ENCODE measurements at regions not wholly inside any gene's neighbourhood (a gene's known extent, or its start where the extent isn't known, plus 50 kb on each side); places are given as distances from the start of the nearest gene placed in this dataset.
A peak's percentile ranks its signal among the peaks of the same experiment; 100 is the strongest.

DNA sequence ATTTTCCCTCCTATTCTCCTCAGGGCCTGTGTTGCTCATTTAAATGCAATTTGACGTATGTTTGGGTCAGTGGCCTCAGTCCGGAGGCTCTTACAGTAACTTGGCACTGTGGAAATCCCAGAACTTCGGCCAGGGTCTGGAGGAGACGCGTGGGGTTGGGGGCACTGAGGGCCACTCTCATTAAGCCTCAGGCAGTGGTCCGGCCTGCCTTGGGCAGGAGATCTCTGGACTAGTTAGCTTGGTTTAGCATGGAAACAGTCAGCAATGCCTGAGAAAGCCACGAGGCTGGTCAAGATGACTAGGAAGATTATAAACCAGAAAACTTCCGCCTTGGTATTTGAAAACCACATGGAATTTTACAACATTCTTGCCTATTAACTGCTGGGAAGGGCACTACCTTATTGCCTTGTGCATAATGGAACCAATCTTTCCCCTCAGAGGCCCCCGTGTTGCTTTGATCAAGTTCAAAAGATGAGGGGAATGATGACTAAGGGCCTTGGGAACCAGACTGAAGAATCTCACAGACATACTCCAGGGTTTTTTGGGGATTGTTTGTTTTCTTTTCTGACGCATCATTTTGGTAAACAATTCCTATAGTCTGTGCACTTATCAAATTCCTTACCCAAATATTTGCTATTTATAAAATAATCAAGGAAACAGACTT, 206.0 kb upstream of the PREP start:
- ChIA-PET POLR2A (no interaction called here), CTCF (interaction anchor here (1.2 kb wide), 1 partner anchor 88 kb away, joined by 3 read pairs; no protein-coding TSS in a partner anchor)
- Mint-ChIP-seq H3K9me3 (ENCODE audit: insufficient read depth) (peaks cover 6% of the 10 kb centered on the region), H3K27ac (no peak overlapping the region), H3K4me1 (ENCODE audit: low read depth) (peaks cover 6% of the 10 kb centered on the region), H3K27me3 (ENCODE audit: low read depth) (peaks cover 14% of the 10 kb centered on the region), H3K36me3 (ENCODE audit: low read depth) (no peaks in the 10 kb centered on the region), H3K4me3 (no peak overlapping the region)
- ATAC-seq (no peak), DNase-seq (no peak)

GRCh38 chr6:105607636-105608621, 205.0 kb upstream of the PREP start:
- peaks cover 6% of the 10 kb centered on the region for H3K9me3 Mint-ChIP-seq (ENCODE audit: insufficient read depth)
- no peak overlapping the region for H3K4me3 Mint-ChIP-seq
- H3K27me3 Mint-ChIP-seq (ENCODE audit: low read depth) = peaks cover 13% of the 10 kb centered on the region
- H3K36me3 Mint-ChIP-seq (ENCODE audit: low read depth) = no peaks in the 10 kb centered on the region
- no peak for DNase-seq
- POLR2A ChIA-PET = no interaction called here
- no peak for ATAC-seq
- CTCF ChIA-PET = interaction anchor here (1.2 kb wide), 1 partner anchor 87 kb away, joined by 3 read pairs; no protein-coding TSS in a partner anchor
- H3K27ac Mint-ChIP-seq = no peak overlapping the region
- H3K4me1 Mint-ChIP-seq (ENCODE audit: low read depth) = peaks cover 6% of the 10 kb centered on the region

GRCh38 chr6:105606831-105607463, 204.1 kb upstream of the PREP start:
- POLR2A ChIA-PET = no interaction called here
- no peak overlapping the region for H3K27ac Mint-ChIP-seq

DNA sequence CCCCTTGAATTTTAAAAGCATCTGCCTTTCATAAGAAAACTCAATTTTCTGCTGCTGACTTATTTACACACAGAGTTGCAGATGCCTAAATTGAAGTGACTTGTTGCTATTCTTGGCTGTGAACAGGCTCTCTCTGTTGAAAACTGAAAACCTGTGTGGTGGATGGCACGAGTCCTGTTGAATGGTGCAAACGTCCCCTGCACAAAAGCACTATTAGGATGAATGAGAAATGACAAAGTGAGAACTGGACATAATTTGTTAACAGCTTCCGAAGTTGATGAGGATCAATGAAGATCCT, 201.7 kb upstream of the PREP start:
- H3K4me1 Mint-ChIP-seq (ENCODE audit: low read depth) = peaks cover 9% of the 10 kb centered on the region
- no peak for ATAC-seq
- H3K27ac Mint-ChIP-seq = no peak overlapping the region
- ChIA-PET POLR2A (no interaction called here), CTCF (no interaction called here)
- H3K9me3 Mint-ChIP-seq (ENCODE audit: insufficient read depth) = peaks cover 6% of the 10 kb centered on the region
- H3K27me3 Mint-ChIP-seq (ENCODE audit: low read depth) = peaks cover 6% of the 10 kb centered on the region
- no peak for DNase-seq
- H3K4me3 Mint-ChIP-seq = no peak overlapping the region
- no peaks in the 10 kb centered on the region for H3K36me3 Mint-ChIP-seq (ENCODE audit: low read depth)

More at GRCh38 chr6:105606831-105607463, 204.1 kb upstream of the PREP start:
- H3K9me3 Mint-ChIP-seq (ENCODE audit: insufficient read depth) = peaks cover 6% of the 10 kb centered on the region
- DNase-seq (no peak), ATAC-seq (no peak)
- no peaks in the 10 kb centered on the region for H3K36me3 Mint-ChIP-seq (ENCODE audit: low read depth)
- H3K4me3 Mint-ChIP-seq = no peak overlapping the region
- peaks cover 9% of the 10 kb centered on the region for H3K27me3 Mint-ChIP-seq (ENCODE audit: low read depth)
- CTCF ChIA-PET = no interaction called here
- peaks cover 6% of the 10 kb centered on the region for H3K4me1 Mint-ChIP-seq (ENCODE audit: low read depth)

- Mint-ChIP-seq H3K9me3 (ENCODE audit: insufficient read depth) (peaks cover under 1% of the 10 kb centered on the region), H3K4me3 (no peak overlapping the region), H3K27ac (no peak overlapping the region), H3K27me3 (ENCODE audit: low read depth) (peaks cover 6% of the 10 kb centered on the region), H3K36me3 (ENCODE audit: low read depth) (no peaks in the 10 kb centered on the region), H3K4me1 (ENCODE audit: low read depth) (peaks cover 5% of the 10 kb centered on the region)
- ATAC-seq (no peak), DNase-seq (no peak)
- ChIA-PET CTCF (no interaction called here), POLR2A (no interaction called here)
Observed at GRCh38 chr6:105603788-105604586, 201.1 kb upstream of the PREP start.

GRCh38 chr6:105601541-105602236, 198.8 kb upstream of the PREP start:
- H3K36me3 Mint-ChIP-seq (ENCODE audit: low read depth) = no peaks in the 10 kb centered on the region
- peaks cover 1% of the 10 kb centered on the region for H3K27me3 Mint-ChIP-seq (ENCODE audit: low read depth)
- DNase-seq = no peak
- no peak for ATAC-seq
- H3K9me3 Mint-ChIP-seq (ENCODE audit: insufficient read depth) = no peaks in the 10 kb centered on the region
- H3K4me1 Mint-ChIP-seq (ENCODE audit: low read depth) = peaks cover 5% of the 10 kb centered on the region
- peak overlapping the region; percentile 70 for H3K27ac Mint-ChIP-seq
- ChIA-PET CTCF (interaction anchor here (1.0 kb wide), 2 partner anchors 19 to 170 kb away, joined by 3 read pairs; no protein-coding TSS in a partner anchor), POLR2A (interaction anchor here (1.3 kb wide), 1 partner anchor 45 kb away, joined by 4 read pairs; no protein-coding TSS in a partner anchor)
- H3K4me3 Mint-ChIP-seq = peak overlapping the region; percentile 0

DNA sequence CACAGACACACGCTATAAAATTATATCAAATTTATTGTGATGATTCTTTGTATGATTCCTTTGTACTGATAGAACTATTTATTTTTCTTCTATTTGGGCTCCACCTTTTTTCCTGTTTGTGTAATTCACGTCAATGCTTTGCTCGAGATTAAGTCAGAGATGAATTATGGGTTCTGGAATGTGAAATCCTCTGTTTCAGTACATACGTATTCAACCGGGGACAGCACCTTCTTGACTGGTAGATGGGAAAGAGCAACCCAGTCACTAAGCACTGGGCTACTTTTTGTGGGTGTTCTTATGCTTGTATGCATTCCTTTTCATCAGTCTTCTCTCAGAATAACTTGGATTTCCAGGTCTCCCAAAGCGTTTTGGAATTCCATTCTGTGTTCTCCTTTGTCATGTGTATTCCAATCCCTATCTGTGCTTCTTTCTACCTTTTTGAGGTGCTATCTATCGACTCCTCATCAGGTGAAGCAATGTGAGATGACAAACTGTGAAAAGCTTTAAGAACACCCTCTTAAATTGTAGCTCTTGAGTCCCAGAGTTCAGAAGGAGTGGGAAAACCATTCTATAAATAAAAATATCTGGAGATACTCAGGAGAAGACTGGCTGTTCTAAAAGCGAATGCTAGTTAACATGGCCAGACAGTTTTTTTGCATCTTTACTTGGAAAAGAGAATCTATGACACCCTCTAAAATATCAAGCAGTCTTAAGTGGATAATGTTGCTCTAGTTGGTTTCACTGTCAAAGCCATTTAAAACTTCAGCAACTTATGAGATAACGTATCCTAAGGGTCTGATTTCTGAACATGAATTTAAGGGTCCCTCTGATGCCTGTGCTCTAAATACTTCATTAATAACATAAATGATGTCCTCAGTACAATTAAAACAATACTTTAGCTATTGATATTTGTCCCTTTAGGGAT, 197.7 kb upstream of the PREP start:
- H3K36me3 Mint-ChIP-seq (ENCODE audit: low read depth) = no peaks in the 10 kb centered on the region
- DNase-seq (no peak), ATAC-seq (no peak)
- no peak overlapping the region for H3K4me3 Mint-ChIP-seq
- H3K9me3 Mint-ChIP-seq (ENCODE audit: insufficient read depth) = no peaks in the 10 kb centered on the region
- peaks cover 5% of the 10 kb centered on the region for H3K4me1 Mint-ChIP-seq (ENCODE audit: low read depth)
- H3K27me3 Mint-ChIP-seq (ENCODE audit: low read depth) = peaks cover 1% of the 10 kb centered on the region
- ChIA-PET POLR2A (interaction anchor here (1.3 kb wide), 1 partner anchor 46 kb away, joined by 4 read pairs; no protein-coding TSS in a partner anchor), CTCF (no interaction called here)
- H3K27ac Mint-ChIP-seq = no peak overlapping the region

- peaks cover 7% of the 10 kb centered on the region for H3K4me1 Mint-ChIP-seq (ENCODE audit: low read depth)
- POLR2A ChIA-PET = no interaction called here
Observed at GRCh38 chr6:105598264-105598663, 195.4 kb upstream of the PREP start.

DNA sequence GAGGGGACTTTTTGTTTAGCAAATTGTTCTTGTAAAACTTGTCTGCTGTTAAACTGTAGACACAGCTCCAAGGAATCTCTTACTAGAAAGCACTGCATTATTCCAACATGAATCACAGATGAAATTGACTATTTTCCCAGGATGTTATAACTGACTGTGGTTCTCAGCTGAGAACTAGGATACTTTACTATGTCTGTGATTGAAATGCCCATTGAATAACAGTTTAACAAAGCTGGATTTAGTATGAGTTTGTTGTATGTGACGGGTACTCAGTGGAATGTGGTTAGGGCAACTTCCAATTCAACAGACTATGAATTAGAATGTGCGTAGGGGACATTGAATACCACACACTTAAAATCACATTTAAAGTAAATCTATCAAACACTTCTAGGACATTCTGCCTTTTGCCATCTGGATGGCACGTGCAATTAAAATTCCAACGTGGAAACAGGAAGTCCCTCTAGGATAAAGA, 193.4 kb upstream of the PREP start:
- Mint-ChIP-seq H3K4me1 (ENCODE audit: low read depth) (peaks cover 10% of the 10 kb centered on the region), H3K27me3 (ENCODE audit: low read depth) (peaks cover 1% of the 10 kb centered on the region), H3K4me3 (no peak overlapping the region), H3K27ac (no peak overlapping the region), H3K36me3 (ENCODE audit: low read depth) (no peaks in the 10 kb centered on the region), H3K9me3 (ENCODE audit: insufficient read depth) (no peaks in the 10 kb centered on the region)
- ChIA-PET CTCF (no interaction called here), POLR2A (no interaction called here)
- DNase-seq = no peak
- no peak for ATAC-seq

More at GRCh38 chr6:105598264-105598663, 195.4 kb upstream of the PREP start:
- Mint-ChIP-seq H3K27me3 (ENCODE audit: low read depth) (peaks cover 1% of the 10 kb centered on the region), H3K4me3 (no peak overlapping the region), H3K9me3 (ENCODE audit: insufficient read depth) (no peaks in the 10 kb centered on the region), H3K27ac (no peak overlapping the region), H3K36me3 (ENCODE audit: low read depth) (no peaks in the 10 kb centered on the region)
- ATAC-seq (no peak), DNase-seq (no peak)
- CTCF ChIA-PET = interaction anchor here (1.2 kb wide), 1 partner anchor 16 kb away, joined by 4 read pairs; no protein-coding TSS in a partner anchor

GRCh38 chr6:105595829-105596228, 192.9 kb upstream of the PREP start:
- Mint-ChIP-seq H3K36me3 (ENCODE audit: low read depth) (no peaks in the 10 kb centered on the region), H3K9me3 (ENCODE audit: insufficient read depth) (no peaks in the 10 kb centered on the region), H3K4me3 (no peak overlapping the region), H3K27ac (no peak overlapping the region), H3K27me3 (ENCODE audit: low read depth) (peaks cover 1% of the 10 kb centered on the region), H3K4me1 (ENCODE audit: low read depth) (peaks cover 14% of the 10 kb centered on the region)
- ATAC-seq (no peak), DNase-seq (no peak)
- ChIA-PET POLR2A (no interaction called here), CTCF (no interaction called here)

All from activated CD8-positive, alpha-beta T cell treated with anti-CD3 and anti-CD28 coated beads, Interleukin-2, amount 10 ng/mL, durations not matched to agents 7 days and 5 days (primary cell).